H9 (cell line): ENCODE measurements at regions not wholly inside any gene's neighbourhood (a gene's known extent, or its start where the extent isn't known, plus 50 kb on each side); places are given as distances from the start of the nearest gene placed in this dataset.

Experiments used
- DNase-seq: peaks from one replicate; pipeline ENCODE4 v3.0.0-alpha.2; 2017
- H2AFZ ChIP-seq: one replicate; pipeline ENCODE4 v1.6.1; 2013; ENCODE audit warnings: mild to moderate bottlenecking, low read length, control low read depth, moderate library complexity
- H2AK5ac ChIP-seq: 2 replicates; pipeline ENCODE4 v1.6.1; 2013; ENCODE audit warnings: low read length, control low read depth, mixed read lengths; ENCODE audit not compliant: insufficient read length
- H2BK120ac ChIP-seq: one replicate; pipeline ENCODE4 v1.6.1; 2013; ENCODE audit warnings: low read depth, mild to moderate bottlenecking, low read length, control low read depth, inconsistent platforms; ENCODE audit not compliant: poor library complexity, severe bottlenecking
- H2BK12ac ChIP-seq: 2 replicates; pipeline ENCODE4 v1.6.1; 2013; ENCODE audit warnings: low read length, control low read depth, mixed read lengths, low read depth; ENCODE audit not compliant: insufficient read length
- H2BK15ac ChIP-seq: 2 replicates; pipeline ENCODE4 v1.6.1; 2013; ENCODE audit warnings: low read depth, low read length, control low read depth
- H2BK20ac ChIP-seq: one replicate; pipeline ENCODE4 v1.6.1; 2013; ENCODE audit warnings: low read depth, mild to moderate bottlenecking, low read length, control low read depth, inconsistent platforms; ENCODE audit not compliant: poor library complexity, severe bottlenecking
- H2BK5ac ChIP-seq: 2 replicates; pipeline ENCODE4 v1.6.1; 2013; ENCODE audit warnings: low read length, control low read depth, mixed read lengths; ENCODE audit not compliant: insufficient read length
- H3K14ac ChIP-seq: 2 replicates; pipeline ENCODE4 v1.6.1; 2013; ENCODE audit warnings: low read length, control low read depth; ENCODE audit not compliant: insufficient read depth
- H3K18ac ChIP-seq: 2 replicates; pipeline ENCODE4 v1.6.1; 2013; ENCODE audit warnings: low read depth, mild to moderate bottlenecking, mixed read lengths, low read length, control low read depth; ENCODE audit not compliant: insufficient read length
- H3K23ac ChIP-seq: 2 replicates; pipeline ENCODE4 v1.6.1; 2013; ENCODE audit warnings: low read length, control low read depth, mixed read lengths, low read depth; ENCODE audit not compliant: insufficient read length
- H3K23me2 ChIP-seq: 2 replicates; pipeline ENCODE4 v1.6.1; 2013; ENCODE audit warnings: low read depth, mild to moderate bottlenecking, mixed read lengths, low read length, control low read depth; ENCODE audit not compliant: insufficient read length, poor library complexity, severe bottlenecking
- H3K27ac ChIP-seq: 2 replicates; pipeline ENCODE4 v1.5.1; 2013; ENCODE audit warnings: low read length, control low read depth, mixed read lengths, low read depth; ENCODE audit not compliant: insufficient read length
- H3K27me3 ChIP-seq: 2 replicates; pipeline ENCODE4 v1.6.1; 2013; ENCODE audit warnings: low read length, control low read depth, inconsistent platforms; ENCODE audit not compliant: insufficient read depth
- H3K4ac ChIP-seq: 2 replicates; pipeline ENCODE4 v1.6.1; 2013; ENCODE audit warnings: low read depth, mild to moderate bottlenecking, control low read depth, inconsistent platforms, low read length, moderate library complexity
- H3K4me1 ChIP-seq: 2 replicates; pipeline ENCODE4 v1.6.1; 2013; ENCODE audit warnings: low read length, control low read depth, inconsistent platforms; ENCODE audit not compliant: insufficient read depth
- H3K4me2 ChIP-seq: 2 replicates; pipeline ENCODE4 v1.6.1; 2013; ENCODE audit warnings: low read length, control low read depth, mixed read lengths; ENCODE audit not compliant: insufficient read length, insufficient read depth
- H3K56ac ChIP-seq: 2 replicates; pipeline ENCODE4 v1.6.1; 2013; ENCODE audit warnings: low read depth, mild to moderate bottlenecking, mixed read lengths, low read length, control low read depth; ENCODE audit not compliant: insufficient read length
- H3K79me1 ChIP-seq: 2 replicates; pipeline ENCODE4 v1.6.1; 2013; ENCODE audit warnings: low read depth, mild to moderate bottlenecking, moderate library complexity, low read length, control low read depth, inconsistent platforms; ENCODE audit not compliant: insufficient read depth, poor library complexity, severe bottlenecking
- H3K79me2 ChIP-seq: 2 replicates; pipeline ENCODE4 v1.6.1; 2013; ENCODE audit warnings: low read length, control low read depth, inconsistent platforms; ENCODE audit not compliant: insufficient read depth
- H3K9ac ChIP-seq: 2 replicates; pipeline ENCODE4 v1.6.1; 2013; ENCODE audit warnings: low read length, control low read depth, mixed read lengths; ENCODE audit not compliant: insufficient read length; ENCODE audit errors: extremely low read depth
- H3K9me3 ChIP-seq: one replicate; pipeline ENCODE4 v1.6.1; 2013; ENCODE audit warnings: low read depth, low read length, inconsistent platforms; ENCODE audit not compliant: control insufficient read depth
- H3T11ph ChIP-seq: one replicate; pipeline ENCODE4 v1.6.1; 2013; ENCODE audit warnings: mild to moderate bottlenecking, low read length, control low read depth, inconsistent platforms
- H4K20me1 ChIP-seq: one replicate; pipeline ENCODE4 v1.6.1; 2013; ENCODE audit not compliant: control insufficient read depth, insufficient read length, insufficient read depth
- H4K5ac ChIP-seq: 2 replicates; pipeline ENCODE4 v1.6.1; 2013; ENCODE audit warnings: low read depth, mild to moderate bottlenecking, mixed read lengths, low read length, control low read depth; ENCODE audit not compliant: insufficient read length
- H4K8ac ChIP-seq: replicated peaks from 2 replicates; pipeline ENCODE4 v1.6.1; 2013; ENCODE audit warnings: low read length, control low read depth, mixed read lengths, low read depth; ENCODE audit not compliant: insufficient read length
- H4K91ac ChIP-seq: 2 replicates; pipeline ENCODE4 v1.6.1; 2013; ENCODE audit warnings: low read depth, mild to moderate bottlenecking, moderate library complexity, mixed read lengths, low read length, control low read depth; ENCODE audit not compliant: insufficient read length
- H3K27ac Mint-ChIP-seq, 3 experiments: 2 replicates in 2 of 3; 3 replicates in 1 of 3; pipeline ENCODE4 v1.8.0; 2020 to 2021; ENCODE audit warnings: mixed read lengths in 3 of 3, mild to moderate bottlenecking in 1 of 3, moderate library complexity in 1 of 3
- H3K27me3 Mint-ChIP-seq: 2 replicates; pipeline ENCODE4 v1.8.0; 2021; ENCODE audit warnings: low read depth, mild to moderate bottlenecking, moderate library complexity, mixed read lengths
- H3K36me3 Mint-ChIP-seq, 3 experiments: 2 replicates in 2 of 3; 3 replicates in 1 of 3; pipeline ENCODE4 v1.8.0; 2020 to 2021; ENCODE audit warnings: low read depth in 3 of 3, mixed read lengths in 3 of 3; ENCODE audit not compliant: insufficient read depth in 1 of 3
- H3K4me1 Mint-ChIP-seq, 2 experiments: 2 replicates each; pipeline ENCODE4 v1.8.0; 2020; ENCODE audit warnings: mixed read lengths in 2 of 2
- H3K4me3 Mint-ChIP-seq, 2 experiments: 2 replicates in 1 of 2; 3 replicates in 1 of 2; pipeline ENCODE4 v1.8.0; 2020 to 2021; ENCODE audit warnings: mild to moderate bottlenecking in 2 of 2, mixed read lengths in 2 of 2, moderate library complexity in 1 of 2
- H3K9me3 Mint-ChIP-seq, 2 experiments: 2 replicates in 1 of 2; 3 replicates in 1 of 2; pipeline ENCODE4 v1.8.0; 2020; ENCODE audit warnings: mild to moderate bottlenecking in 2 of 2, mixed read lengths in 2 of 2, moderate library complexity in 1 of 2
- WGBS: extraction: QIAGEN DNeasy Blood & Tissue Kit; methylation state at CpG from one replicate; pipeline ENCODE4 v1.1.7; 2013; ENCODE audit warnings: missing lambda C conversion rate, low lambda C conversion rate, mixed read lengths; ENCODE audit not compliant: insufficient read length; ENCODE audit errors: extremely low coverage; 5-methylcytosine and 5-hydroxymethylcytosine counted together
- TF ChIP-seq, protein P1 (sequence below): fragments of 200-600 bp; sonication (generic); conservative IDR thresholded peaks from 3 replicates; pipeline ENCODE4 v1.8.0; 2021; ENCODE audit warnings: antibody characterized with exemption, mild to moderate bottlenecking

DNA sequence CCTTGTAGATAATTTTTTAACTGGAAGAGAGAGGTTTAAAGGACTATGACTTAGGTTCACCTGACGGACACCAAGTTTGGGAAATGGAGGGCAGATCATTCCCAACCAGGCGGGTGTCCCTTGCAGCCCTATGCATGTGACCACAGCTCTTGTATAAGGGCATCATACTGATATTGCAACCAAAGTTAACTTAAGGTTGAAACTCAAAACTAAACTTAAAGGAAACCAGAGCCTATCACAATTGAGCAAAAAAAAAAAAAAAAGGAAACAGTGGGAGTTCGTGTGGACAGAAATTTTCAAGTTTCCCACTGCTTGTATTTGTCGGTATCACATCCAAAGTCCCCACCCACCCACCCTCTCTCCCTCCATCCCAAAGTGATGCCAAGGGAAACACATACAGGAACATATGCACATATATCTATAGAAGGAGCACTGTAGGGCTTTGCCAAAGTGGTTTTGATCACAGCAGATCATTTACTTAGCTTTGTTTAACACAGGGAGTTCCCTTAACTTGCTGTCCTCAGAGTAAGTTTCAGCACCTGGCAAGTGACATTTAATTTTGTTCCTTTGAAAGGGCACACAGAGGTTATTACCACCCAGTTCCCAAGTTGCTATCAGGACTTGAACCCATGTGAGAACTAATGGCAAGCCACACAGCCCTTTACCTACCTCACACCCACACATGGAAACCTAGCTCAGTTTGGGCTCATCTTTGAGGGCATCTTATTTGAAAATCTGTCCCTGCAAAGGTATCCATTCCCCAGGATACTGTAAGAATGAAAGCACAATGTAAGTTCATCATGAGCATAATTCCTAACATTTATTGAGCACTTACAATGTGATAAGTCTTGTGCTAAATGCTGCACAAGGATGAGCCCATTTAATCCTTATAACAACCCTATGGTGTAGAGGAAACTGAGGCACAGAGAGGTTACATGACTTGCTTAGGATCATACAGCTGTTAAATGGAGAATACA lies 204.5 kb upstream of the CMC1 start:
- Mint-ChIP-seq H3K27ac (no peak overlapping the region), H3K27me3 (peaks cover 2% of the 10 kb centered on the region; the same call in 1 of the 2 replicates), H3K4me1 (no peaks in the 10 kb centered on the region), H3K9me3 (peaks cover 22 to 24% of the 10 kb centered on the region in 2 experiments), H3K36me3 (peaks cover 12 to 32% (median 28%) of the 10 kb centered on the region in 3 experiments), H3K4me3 (no peak overlapping the region)
- Histone ChIP-seq H3T11ph (no peak overlapping the region), H3K56ac (no peak overlapping the region), H3K27me3 (no peaks in the 10 kb centered on the region), H3K9me3 (peaks cover 14% of the 10 kb centered on the region), H2BK5ac (no peak overlapping the region), H2BK15ac (no peak overlapping the region), H2AFZ (no peak overlapping the region), H3K79me1 (no peaks in the 10 kb centered on the region), H3K9ac (no peak overlapping the region), H2BK20ac (no peak overlapping the region), H4K91ac (no peak overlapping the region), H3K4me1 (no peaks in the 10 kb centered on the region), H4K8ac (no peak overlapping the region), H4K5ac (no peak overlapping the region), H4K20me1 (no peaks in the 10 kb centered on the region), H3K23ac (no peak overlapping the region), H3K27ac (no peak overlapping the region), H3K14ac (no peak overlapping the region), H3K4me2 (no peak overlapping the region), H3K18ac (no peak overlapping the region), H3K4ac (no peak overlapping the region), H3K23me2 (no peaks in the 10 kb centered on the region), H2BK12ac (no peak overlapping the region), H3K79me2 (no peaks in the 10 kb centered on the region), H2BK120ac (no peak overlapping the region), H2AK5ac (no peak overlapping the region)
- no peak for DNase-seq
- TF ChIP-seq, protein P1, sequence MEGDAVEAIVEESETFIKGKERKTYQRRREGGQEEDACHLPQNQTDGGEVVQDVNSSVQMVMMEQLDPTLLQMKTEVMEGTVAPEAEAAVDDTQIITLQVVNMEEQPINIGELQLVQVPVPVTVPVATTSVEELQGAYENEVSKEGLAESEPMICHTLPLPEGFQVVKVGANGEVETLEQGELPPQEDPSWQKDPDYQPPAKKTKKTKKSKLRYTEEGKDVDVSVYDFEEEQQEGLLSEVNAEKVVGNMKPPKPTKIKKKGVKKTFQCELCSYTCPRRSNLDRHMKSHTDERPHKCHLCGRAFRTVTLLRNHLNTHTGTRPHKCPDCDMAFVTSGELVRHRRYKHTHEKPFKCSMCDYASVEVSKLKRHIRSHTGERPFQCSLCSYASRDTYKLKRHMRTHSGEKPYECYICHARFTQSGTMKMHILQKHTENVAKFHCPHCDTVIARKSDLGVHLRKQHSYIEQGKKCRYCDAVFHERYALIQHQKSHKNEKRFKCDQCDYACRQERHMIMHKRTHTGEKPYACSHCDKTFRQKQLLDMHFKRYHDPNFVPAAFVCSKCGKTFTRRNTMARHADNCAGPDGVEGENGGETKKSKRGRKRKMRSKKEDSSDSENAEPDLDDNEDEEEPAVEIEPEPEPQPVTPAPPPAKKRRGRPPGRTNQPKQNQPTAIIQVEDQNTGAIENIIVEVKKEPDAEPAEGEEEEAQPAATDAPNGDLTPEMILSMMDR: no peak
- no CpG with 5 or more reads among the region's 4 CpGs for WGBS
